Muscle layer of duodenum (tissue), 2 donors: ENCODE measurements at regions not wholly inside any gene's neighbourhood (a gene's known extent, or its start where the extent isn't known, plus 50 kb on each side); places are given as distances from the start of the nearest gene placed in this dataset.

Experiments used
- H3K27ac ChIP-seq: one replicate; pipeline ENCODE4 v1.7.0; 2013; ENCODE audit warnings: mild to moderate bottlenecking, low read length
- H3K27me3 ChIP-seq: one replicate; pipeline ENCODE4 v1.7.0; 2013; ENCODE audit warnings: low read depth, mild to moderate bottlenecking, control low read depth, low read length
- H3K36me3 ChIP-seq, 2 donors: one replicate each; pipeline ENCODE4 v1.7.0; 2013; ENCODE audit warnings: low read length in 2 of 2, control low read depth in 1 of 2, mild to moderate bottlenecking in 1 of 2; ENCODE audit not compliant: insufficient read depth in 2 of 2, control insufficient read depth in 1 of 2
- H3K4me1 ChIP-seq, 2 donors: one replicate each; pipeline ENCODE4 v1.7.0; 2013; ENCODE audit warnings: low read length in 2 of 2, mild to moderate bottlenecking in 2 of 2, control low read depth in 1 of 2, moderate library complexity in 1 of 2; ENCODE audit not compliant: insufficient read depth in 2 of 2, control insufficient read depth in 1 of 2
- H3K4me3 ChIP-seq, 2 donors: one replicate each; pipeline ENCODE4 v1.7.0; 2013; ENCODE audit warnings: low read length in 2 of 2, low read depth in 1 of 2, mild to moderate bottlenecking in 1 of 2
- H3K9me3 ChIP-seq, 2 donors: one replicate each; pipeline ENCODE4 v1.7.0; 2013; ENCODE audit warnings: low read length in 2 of 2, control low read depth in 1 of 2, mild to moderate bottlenecking in 1 of 2; ENCODE audit not compliant: control insufficient read depth in 1 of 2
- donor health status: healthy.

DNA sequence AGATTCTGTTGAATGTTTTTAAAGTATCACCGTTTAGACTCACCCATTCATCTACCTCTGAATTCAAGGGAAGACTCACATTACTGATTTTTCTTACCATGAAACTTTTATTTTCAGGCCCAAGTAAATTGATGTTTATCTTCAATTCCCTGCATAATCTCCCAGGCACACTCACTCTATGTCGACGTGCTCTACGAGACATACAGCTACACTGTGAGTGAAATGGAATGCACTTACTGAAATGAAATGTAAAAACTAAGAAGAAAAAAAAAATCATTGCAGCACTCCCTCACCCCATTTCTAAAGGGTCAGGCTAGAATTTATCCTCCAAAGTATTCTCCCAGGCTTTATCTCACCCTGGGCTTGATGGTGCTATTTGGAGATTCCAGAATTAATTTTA lies 987.9 kb downstream of the CCSER2 start:
- H3K9me3 ChIP-seq, result no peaks in the 10 kb centered on the region

DNA sequence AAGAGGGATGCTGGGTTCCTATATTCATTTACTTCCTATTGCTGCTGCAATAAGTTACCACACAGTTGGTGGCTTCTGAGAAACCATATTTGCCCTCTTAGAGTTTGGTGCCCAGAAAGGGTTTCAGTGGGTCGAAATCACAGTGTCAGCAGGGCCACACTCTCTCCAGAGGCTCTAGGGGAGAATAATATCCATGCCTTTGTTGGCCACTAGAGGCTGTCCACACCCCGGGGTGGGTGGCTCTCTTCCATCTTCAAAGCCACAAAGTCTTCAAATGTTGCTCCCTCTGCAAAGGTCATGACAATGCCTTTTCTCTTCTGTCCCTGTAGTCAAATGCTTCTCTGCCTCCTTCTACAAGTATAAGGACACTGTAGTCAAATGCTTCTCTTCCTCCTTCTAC lies 989.4 kb downstream of the CCSER2 start:
- Histone ChIP-seq H3K9me3 (no peaks in the 10 kb centered on the region), H3K27me3 (no peaks in the 10 kb centered on the region), H3K36me3 (no peaks in the 10 kb centered on the region), H3K27ac (no peak overlapping the region), H3K4me1 (no peaks in the 10 kb centered on the region), H3K4me3 (no peak overlapping the region)

More for the DNA sequence above, 987.9 kb downstream of the CCSER2 start:
- Histone ChIP-seq H3K4me1 (no peaks in the 10 kb centered on the region), H3K36me3 (no peaks in the 10 kb centered on the region), H3K27ac (no peak overlapping the region), H3K4me3 (no peak overlapping the region), H3K27me3 (no peaks in the 10 kb centered on the region)

DNA sequence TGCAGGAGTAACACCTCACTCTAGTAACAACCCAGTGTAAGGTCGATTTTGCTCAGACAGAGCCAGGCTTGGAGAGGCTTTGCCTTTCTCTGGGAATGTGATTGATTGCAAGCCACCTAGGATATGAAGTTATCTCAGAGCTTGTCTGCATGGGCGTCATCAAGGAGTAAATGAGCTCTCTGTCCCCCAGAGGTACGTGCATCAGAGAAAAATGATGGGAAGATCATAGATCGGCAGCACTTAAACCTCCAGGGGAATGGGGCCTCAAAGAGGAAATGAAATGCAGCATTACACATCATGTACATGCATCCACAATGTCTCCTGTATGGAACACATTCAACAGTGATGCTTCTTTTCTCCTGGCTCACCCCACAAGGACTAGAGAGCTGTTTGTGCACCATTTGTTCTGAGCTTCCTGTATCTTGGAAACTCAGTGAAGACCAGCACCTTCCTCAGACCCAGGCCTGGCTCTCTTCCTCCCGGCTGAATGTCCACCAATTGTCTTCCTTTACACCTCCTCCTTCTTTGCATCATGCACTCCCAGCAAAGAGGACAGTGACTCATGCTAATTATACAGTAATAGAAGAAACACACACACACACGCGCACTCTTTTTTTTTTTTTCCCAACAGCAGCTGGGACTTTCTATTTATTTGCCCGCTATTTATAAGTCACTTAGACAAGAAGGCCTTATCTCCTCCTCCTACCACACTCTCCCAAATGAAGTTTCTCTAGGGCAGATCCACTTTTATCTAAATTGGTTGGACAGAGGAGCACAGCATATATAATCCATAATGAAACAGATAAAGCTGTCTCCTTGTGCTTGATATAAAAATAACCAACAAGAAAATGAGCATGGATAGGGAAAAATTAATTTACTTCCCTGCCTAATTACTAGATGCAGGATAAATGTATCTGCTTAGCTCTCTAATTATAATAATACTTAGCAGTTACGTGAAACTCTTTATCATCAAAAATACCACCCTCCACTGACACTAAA lies 990.7 kb downstream of the CCSER2 start:
- Histone ChIP-seq H3K4me3 (no peak overlapping the region), H3K27me3 (no peaks in the 10 kb centered on the region), H3K9me3 (no peaks in the 10 kb centered on the region)

DNA sequence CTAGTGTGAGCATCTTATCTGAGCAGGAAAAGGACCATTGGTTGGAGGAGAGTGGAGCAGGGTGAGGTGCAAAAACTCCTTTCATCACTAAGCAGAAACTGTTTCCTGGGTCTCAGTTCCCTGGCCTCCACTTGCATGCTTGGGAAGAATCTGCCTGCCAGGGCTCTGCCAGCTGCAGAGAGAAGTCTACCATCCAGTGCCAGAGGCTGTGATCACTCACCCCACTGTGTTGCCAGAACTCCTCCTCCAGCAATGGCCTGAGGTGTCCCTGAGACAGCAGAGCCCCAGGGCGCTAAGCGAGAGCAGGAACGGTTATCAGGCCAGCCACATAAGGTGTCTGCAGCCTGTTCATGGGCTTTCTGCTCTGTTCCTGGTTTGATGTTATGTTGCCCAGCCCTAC lies 991.4 kb downstream of the CCSER2 start:
- Histone ChIP-seq H3K27me3 (no peaks in the 10 kb centered on the region), H3K4me1 (no peaks in the 10 kb centered on the region), H3K27ac (no peak overlapping the region), H3K4me3 (no peak overlapping the region), H3K36me3 (no peaks in the 10 kb centered on the region), H3K9me3 (no peaks in the 10 kb centered on the region)

More for the DNA sequence above, 990.7 kb downstream of the CCSER2 start:
- H3K4me1 ChIP-seq, result no peaks in the 10 kb centered on the region
- H3K36me3 ChIP-seq, result no peaks in the 10 kb centered on the region
- H3K27ac ChIP-seq, result no peak overlapping the region

DNA sequence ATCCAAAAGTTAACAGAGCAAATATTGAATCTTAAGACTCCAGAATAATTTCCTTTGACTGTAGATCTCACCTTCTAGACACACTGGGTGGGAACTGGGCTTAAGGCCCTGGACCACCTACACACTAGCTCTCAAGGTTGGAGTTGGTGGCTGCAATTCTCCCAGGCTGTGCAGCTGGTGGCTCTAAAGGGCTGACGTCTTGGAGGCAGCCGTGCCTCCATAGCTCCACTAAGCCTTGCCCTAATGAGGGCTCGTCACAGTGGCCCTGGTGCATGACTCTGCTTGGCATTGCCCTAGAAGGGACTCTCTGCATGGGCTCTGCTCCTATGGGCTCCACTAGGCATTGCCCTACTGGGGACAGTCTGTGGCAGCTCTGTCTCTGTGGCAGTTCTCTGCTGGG lies 1005.2 kb downstream of the CCSER2 start:
- Histone ChIP-seq H3K4me3 (no peak overlapping the region), H3K27ac (no peak overlapping the region), H3K27me3 (no peaks in the 10 kb centered on the region), H3K4me1 (no peaks in the 10 kb centered on the region), H3K9me3 (peaks cover 0 to 3% of the 10 kb centered on the region in 2 donors), H3K36me3 (no peaks in the 10 kb centered on the region)

DNA sequence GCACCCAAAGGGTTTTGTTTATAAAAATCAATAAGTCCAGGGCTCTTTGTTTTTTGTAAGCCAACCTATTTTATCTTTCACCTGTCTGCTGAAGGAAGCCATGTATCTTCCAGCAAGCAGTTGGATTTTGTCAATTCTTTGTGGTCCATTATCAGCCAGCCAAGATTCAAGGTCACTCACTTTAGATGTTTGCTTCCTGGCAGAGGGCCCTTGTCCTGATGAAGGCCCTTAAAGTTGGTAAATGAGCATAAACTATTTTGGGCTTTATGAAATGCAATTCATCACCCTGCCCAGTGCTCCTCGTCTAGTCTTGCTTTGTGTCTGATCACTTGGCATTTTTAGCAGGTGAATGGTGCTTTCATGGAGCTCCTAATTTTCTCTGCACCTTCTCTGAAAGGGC lies 1004.2 kb downstream of the GRID1 start:
- no peaks in the 10 kb centered on the region for H3K27me3 ChIP-seq
- H3K36me3 ChIP-seq, result no peaks in the 10 kb centered on the region
- no peak overlapping the region for H3K27ac ChIP-seq
- H3K4me3 ChIP-seq, result no peak overlapping the region
- no peaks in the 10 kb centered on the region for H3K9me3 ChIP-seq
- H3K4me1 ChIP-seq, result no peaks in the 10 kb centered on the region

DNA sequence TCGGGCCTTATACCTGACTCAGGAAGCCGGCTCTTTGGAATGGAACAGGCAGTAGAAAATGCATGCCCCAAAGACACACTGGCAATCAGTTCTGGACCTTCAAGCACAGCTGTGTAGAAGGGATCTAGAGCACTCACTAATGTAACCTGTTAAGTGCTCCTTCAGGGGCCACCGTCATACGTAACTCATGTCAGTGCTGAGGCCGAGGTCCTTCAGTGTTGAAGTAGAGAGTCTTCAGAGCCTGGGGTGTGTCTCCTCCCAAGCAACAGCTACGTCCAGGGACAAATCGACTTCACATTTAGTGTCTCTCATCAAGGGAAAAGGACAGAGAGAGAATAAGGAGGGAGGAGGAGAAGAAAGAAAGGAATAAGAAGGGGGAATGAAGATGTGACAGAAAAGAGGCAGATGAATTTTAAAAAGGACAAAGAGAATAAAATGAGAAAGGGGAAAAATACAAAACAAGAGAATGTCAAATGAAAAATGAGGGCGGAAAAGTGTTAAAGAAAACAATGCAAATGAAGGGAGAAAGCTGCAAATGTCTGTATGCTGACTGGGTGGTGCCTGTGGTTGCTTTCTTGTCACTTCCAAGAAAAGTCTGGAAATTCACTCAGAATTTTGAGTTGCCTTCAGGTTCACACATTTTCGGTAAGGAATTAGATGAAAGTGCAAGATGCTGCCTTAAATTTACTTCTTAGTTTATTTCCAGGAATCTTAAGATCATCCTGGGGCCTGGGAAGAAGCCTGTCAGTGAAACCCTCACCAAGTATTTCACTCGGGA lies 989.4 kb downstream of the GRID1 start:
- Histone ChIP-seq H3K4me3 (no peak overlapping the region), H3K36me3 (no peaks in the 10 kb centered on the region), H3K27ac (no peak overlapping the region)

DNA sequence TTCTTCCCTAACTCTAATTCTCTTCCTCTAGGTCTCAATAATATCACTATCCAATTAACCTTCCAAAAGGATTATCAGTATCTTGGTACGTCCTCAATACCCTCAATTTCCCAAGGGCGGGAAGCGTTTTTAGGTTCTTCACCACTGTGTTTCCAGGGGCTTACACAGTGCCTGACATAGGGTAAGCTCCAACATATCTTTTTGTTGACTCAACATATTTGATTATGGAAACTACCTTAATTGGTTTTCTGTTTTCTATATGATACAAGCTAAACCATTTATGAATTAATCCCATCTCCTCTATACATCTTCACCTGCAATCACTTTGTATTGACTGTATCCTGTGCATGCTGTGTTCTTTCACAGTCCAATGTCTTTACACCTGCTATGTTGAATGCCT lies 987.3 kb downstream of the GRID1 start:
- Histone ChIP-seq H3K27me3 (no peaks in the 10 kb centered on the region), H3K4me1 (no peaks in the 10 kb centered on the region), H3K27ac (no peak overlapping the region), H3K9me3 (peaks cover 0 to 3% of the 10 kb centered on the region in 2 donors), H3K4me3 (no peak overlapping the region), H3K36me3 (no peaks in the 10 kb centered on the region)

More for the DNA sequence above, 989.4 kb downstream of the GRID1 start:
- H3K9me3 ChIP-seq, result peaks cover 0 to 3% of the 10 kb centered on the region in 2 donors
- no peaks in the 10 kb centered on the region for H3K27me3 ChIP-seq
- H3K4me1 ChIP-seq, result no peaks in the 10 kb centered on the region

DNA sequence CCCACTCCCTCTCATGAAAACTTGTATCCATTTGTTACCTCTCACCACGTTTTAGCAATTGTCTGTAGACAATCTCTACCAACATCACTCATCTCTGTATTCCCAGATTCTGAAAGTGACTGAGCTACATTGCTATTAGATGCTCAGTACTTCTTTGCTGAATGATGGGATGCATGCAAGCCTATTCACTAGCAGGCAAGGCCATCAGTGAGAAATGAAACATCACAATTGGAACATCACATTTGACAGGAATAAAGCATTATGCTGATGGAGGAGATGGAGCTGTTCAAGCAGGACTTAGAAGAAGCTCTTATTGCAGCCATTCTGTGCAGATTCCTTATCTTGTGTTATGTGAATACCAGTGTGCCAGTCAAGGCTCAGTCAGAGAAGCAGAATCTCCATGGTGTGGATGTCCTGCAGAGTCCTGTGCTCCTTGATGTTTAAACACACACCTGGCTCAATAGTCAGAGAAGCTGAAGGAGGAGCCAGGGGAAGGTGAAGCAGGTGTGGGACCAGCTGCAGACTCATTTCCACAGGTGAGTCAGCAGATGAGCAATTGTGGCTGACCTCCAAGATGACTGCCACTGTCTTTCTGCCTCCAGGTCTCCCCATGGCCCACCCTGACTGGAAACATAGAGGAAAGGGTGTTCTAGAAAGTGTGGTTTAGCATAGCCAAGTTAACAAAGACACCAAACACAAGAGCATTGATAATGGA lies 965.5 kb downstream of the GRID1 start:
- Histone ChIP-seq H3K27ac (no peak overlapping the region), H3K4me3 (no peak overlapping the region), H3K36me3 (no peaks in the 10 kb centered on the region), H3K4me1 (no peaks in the 10 kb centered on the region), H3K9me3 (no peaks in the 10 kb centered on the region), H3K27me3 (no peaks in the 10 kb centered on the region)

DNA sequence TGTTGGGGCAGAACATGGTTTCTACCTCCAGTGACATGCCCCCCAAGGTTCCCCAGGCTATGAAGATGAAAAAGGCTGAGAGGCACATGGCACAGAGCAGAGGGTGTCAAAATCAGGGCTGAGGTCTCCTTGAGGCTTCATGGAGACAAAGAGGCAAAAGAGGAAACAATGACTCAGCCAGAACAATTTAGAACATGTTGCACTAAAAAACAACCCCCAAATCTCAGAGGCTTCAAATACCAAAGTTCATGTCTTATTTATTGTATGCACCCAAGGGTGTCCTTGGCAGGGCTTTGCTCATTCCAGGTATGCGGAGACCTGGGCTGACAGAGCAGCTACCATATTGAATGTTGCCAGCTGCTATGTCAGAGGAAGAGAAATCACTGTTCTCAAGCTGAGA lies 964.1 kb downstream of the GRID1 start:
- Histone ChIP-seq H3K27me3 (no peaks in the 10 kb centered on the region), H3K4me1 (no peaks in the 10 kb centered on the region), H3K36me3 (no peaks in the 10 kb centered on the region), H3K9me3 (no peaks in the 10 kb centered on the region), H3K4me3 (no peak overlapping the region), H3K27ac (no peak overlapping the region)

DNA sequence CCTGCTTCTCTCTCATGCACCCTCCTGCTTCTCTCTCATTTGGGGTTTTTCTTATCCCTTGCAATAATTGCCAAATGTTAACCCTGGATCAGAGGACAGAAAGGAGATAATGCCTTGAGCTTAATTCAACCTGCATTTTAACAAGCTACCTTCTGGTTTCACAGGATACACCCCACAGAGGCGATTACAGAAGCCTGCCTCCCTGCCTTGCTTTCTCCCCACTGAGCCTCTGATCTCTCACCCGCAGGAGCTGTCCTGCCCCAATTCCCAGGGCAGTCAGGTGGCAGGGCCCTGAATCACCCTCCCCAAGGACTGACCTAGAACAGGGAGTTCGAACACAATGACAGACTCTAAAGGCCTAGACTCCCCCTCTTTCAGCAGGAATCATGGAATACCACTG lies 959.5 kb downstream of the GRID1 start:
- H3K4me3 ChIP-seq, result no peak overlapping the region

More for the DNA sequence above, 959.5 kb downstream of the GRID1 start:
- Histone ChIP-seq H3K4me1 (no peaks in the 10 kb centered on the region), H3K27me3 (no peaks in the 10 kb centered on the region), H3K27ac (no peak overlapping the region), H3K36me3 (no peaks in the 10 kb centered on the region), H3K9me3 (peaks cover 0 to 6% of the 10 kb centered on the region in 2 donors)
